ENCODE measurements at regions not wholly inside any gene's neighbourhood (a gene's known extent, or its start where the extent isn't known, plus 50 kb on each side); places are given as distances from the start of the nearest gene placed in this dataset.

DNA sequence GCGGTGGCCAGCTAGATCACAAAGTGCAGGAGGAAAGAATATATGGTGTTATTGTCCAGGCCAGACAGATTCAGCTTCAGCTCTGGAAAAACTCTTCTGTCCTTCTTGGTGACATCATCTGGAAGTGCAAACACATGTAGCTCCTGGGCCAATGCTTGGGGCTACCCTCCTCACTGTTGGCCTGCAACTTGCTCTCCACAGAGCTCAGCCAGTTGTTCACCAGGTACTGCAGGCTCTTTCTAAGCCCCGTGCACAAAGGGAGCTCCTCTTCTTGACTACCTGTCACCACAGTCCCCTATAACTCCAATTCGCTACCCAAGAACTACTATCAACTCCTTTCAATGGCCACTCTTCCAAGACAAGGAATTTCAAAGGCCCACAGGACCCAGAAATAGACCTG lies 1175.9 kb upstream of the CDH9 start:
- TF ChIP-seq, protein P1, sequence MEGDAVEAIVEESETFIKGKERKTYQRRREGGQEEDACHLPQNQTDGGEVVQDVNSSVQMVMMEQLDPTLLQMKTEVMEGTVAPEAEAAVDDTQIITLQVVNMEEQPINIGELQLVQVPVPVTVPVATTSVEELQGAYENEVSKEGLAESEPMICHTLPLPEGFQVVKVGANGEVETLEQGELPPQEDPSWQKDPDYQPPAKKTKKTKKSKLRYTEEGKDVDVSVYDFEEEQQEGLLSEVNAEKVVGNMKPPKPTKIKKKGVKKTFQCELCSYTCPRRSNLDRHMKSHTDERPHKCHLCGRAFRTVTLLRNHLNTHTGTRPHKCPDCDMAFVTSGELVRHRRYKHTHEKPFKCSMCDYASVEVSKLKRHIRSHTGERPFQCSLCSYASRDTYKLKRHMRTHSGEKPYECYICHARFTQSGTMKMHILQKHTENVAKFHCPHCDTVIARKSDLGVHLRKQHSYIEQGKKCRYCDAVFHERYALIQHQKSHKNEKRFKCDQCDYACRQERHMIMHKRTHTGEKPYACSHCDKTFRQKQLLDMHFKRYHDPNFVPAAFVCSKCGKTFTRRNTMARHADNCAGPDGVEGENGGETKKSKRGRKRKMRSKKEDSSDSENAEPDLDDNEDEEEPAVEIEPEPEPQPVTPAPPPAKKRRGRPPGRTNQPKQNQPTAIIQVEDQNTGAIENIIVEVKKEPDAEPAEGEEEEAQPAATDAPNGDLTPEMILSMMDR (IDR thresholded peaks at IDR 0.05; ENCODE audit: low read depth, low read length) = no peak
- no peak for TF ChIP-seq EZH2phosphoT487 (IDR thresholded peaks at IDR 0.05; ENCODE audit: low read depth)

Measured in OCI-LY3 (cell line).